ENCODE measurements at regions not wholly inside any gene's neighbourhood (a gene's known extent, or its start where the extent isn't known, plus 50 kb on each side); places are given as distances from the start of the nearest gene placed in this dataset.
"Not testable (repeated sequence)": the region's sequence is repeated elsewhere in the genome, so short reads cannot be mapped to it uniquely, and the experiment has no call there.

DNA sequence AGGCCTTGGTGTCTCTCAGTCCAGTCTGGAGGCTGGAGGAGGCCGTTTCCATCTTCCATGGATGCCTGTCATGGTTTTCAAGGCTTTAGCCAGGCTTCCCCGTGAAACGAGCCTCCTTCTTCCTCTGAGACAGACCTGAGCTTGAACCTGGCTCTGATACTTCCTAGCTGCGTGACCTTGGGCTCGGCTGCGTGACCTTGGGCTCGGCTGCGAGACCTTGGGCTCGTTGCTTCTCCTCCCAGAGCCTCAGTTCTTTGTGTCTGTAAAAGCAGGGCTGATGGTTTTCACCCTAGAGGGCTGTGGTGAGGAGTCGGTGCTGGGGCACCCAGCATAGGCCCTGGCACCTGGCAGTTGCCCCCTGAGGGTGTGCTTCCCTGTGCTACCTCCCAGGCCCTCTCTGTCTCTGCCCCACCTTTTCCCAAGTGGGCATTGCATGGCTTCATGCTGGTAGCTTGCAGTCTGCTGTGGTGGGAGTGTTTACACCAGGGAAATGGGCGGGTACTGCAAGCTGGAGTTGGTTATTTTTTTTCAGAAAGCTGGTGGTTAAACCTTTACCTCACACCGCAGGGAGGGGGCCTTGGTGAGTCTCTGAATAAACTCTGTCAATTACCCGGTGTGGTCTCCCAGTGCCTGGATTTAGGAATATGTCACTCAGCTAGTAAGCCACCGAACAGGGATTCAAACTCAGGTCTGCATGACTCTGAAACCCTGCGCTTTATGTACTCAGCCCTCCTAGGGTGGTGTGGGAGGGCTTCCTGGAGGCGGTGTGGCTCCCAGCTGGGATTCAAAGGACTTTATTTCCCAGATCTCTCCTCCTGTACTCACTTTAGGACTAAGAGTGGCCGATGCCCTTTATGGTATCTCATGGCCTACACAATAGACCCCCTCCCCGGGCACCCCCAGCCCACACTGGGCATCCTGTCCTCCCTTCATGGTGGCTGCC, 129.0 kb upstream of the CIBAR2 start:
- DNase-seq (ENCODE audit: low read depth): no peak

DNA sequence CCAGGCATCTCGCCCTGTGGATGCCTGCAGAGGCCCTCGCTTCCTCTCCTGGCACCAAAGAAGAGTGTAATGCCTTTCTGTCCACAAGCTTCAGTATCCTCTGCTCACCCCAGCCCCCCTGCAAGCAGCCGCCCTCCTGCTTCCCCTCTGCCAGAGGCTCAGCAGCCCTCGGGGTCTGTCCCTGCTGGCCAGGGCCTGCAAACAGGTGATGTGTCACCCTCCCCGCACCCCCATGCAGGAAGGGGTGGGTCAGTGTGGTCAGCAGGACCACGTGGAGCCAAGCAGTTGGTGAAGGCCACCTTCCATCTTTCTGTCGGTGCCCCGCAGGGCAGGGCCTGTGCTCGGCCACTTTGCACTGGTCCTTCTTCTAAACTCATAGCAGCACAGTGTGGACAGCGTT, 129.9 kb upstream of the CIBAR2 start:
- no peak for DNase-seq (ENCODE audit: low read depth)

DNA sequence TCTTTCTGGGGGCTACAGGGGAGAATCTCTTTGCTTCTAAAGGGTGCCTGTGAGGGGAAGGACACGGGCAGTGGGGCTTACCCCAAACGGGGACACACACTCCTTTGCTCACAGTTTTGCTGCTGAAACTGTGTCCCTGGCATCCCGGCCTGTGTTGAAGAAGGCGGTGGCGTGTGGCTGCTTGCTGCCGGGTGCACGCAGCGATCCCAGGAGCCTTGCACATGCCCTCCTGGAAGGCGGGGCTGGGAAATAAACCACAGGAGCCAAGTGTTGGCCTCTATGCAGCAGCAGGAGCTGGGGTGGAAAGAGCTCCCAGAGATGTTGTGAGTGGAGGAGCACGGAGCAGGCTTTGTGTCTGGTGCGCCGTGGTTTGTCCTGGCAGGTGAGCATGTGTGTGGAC, 131.0 kb upstream of the CIBAR2 start:
- DNase-seq (ENCODE audit: low read depth): no peak

DNA sequence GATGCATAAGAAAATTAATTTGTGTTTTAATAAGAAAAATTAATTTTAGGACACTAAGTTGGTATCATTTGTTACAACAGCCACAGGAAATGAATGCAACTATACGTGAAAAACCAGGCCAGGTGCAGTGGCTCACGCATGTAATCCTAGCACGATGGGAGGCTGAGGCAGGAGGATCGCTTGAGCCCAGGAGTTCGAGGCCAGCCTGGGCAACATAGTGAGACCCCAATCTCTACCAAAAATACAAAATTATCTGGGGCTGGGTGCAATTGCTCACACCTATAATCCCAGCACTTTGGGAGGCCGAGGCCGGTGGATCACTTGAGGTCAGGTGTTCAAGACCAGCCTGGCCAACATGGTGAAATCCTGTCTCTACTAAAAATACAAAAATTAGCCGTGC, 132.2 kb upstream of the CIBAR2 start:
- DNase-seq (ENCODE audit: low read depth): not testable (repeated sequence)

DNA sequence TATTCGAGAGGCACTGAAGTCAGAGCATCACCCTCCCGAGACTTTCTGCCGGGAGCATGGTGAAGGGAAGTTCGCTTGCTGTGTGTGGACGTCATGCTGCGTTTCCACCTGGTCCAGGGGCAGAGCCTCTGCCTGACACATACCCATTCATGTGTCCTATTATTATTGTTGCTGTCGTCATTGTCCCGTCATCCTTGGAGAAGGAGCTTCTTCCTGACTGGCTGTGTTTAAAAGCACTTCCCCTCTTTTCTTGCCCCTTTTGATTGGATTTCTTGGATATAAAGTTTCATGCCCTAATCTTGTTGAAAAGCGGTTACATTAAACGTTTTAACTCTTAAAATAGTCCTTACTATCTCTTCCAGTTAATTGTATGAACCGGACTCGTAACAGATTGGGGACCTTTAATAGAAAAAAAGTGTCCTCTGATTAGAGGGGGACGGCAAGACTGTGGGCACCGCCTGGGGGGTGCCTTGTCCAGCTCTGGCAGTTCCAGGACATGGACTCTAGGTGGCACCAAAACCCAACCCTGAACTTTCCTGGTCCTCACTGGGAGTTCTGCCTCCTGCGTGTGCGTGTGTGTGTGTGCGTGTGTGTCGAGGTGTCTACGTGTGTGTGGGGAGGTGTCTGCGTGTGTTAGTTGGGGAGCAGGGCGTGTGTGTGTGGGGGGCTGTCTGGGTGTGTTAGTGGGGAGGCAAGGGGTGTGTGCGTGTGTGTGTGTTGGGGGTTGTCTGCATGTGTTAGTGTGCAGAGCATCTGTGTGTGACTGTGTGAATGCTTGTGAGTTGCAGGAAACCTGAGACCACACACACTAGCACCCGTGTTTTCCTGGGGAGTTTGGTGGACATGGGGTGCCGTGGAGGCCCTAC, 133.3 kb upstream of the CIBAR2 start:
- peak; percentile 14 for DNase-seq (ENCODE audit: low read depth)

DNA sequence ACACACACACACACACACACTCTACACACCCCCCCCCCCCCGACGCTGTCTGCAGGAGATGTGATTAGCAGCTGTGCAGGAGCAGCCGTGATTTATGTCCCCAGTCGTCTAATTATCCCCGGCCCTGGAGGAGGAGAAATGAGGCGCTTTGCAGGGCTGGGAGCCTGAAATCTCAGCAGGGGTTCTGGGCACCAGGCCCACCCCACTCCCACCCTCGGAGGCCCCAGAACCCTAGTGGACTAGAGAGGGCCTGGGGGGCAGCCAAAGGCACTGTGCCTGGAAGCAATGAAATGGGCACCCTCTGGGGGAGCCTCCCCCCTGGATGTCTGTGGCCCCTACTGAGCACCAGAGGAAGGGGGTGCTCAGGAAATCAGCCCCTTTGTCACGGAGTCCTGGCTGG, 134.2 kb upstream of the CIBAR2 start:
- no peak for DNase-seq (ENCODE audit: low read depth)

DNA sequence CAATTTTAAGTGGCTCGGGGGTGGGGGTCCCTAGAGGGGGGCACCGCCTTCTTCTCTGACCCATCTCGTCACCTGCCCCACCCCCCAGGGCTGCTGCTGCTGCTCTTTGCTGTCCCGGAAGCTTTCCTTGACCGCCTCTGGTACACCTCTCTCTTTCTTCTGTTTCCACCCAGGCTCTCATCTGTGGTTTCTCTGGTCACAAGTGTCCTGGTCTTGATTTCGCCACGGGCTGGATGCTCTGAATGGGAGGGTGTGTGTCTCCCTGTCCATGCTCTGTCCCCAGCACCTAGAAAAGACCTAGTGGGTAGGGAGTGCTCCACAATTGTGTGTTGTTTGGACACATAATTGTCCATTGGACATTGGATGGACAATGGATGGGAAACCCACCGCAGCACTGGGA, 134.7 kb upstream of the CIBAR2 start:
- no peak for DNase-seq (ENCODE audit: low read depth)

DNA sequence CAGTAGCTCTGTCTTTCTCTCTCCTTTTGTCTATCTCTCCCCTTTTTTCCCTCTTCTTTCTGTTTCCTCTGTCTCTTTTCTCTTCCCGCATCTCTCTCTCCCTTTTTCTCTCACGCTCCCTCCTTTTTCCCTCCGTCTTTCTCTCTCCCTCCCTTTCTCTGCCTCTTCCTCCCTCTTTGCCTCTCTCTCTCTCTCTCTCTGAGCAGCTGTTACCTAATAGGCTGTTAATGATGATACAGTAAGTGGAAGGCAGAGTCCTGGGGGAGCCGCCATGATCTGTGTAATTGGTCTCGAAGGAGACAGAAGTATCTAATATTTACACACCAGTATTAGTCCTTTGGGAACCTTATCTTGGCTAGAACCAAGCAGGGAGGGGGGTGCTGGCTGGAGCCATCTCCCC, 136.1 kb upstream of the CIBAR2 start:
- DNase-seq (ENCODE audit: low read depth): no peak

DNA sequence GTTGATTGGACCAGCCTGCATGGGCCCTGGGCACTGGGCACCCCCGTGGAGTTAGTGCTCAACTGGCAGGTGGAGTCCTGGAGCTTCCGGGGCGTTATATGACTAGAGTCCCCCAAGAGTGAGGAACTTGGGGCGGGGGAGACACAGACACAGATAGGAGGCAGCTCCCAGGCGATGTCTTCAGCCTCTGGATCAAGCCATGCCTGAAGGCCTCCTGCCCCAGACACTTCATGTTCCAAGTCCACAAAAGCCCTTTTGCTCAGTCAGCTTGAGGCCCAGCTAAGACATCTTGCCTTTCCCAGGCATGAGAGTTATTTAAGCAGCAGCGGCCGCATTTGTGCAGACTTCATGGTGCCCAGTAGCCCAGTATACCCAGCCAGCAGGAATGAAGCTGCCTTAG, 136.6 kb upstream of the CIBAR2 start:
- no peak for DNase-seq (ENCODE audit: low read depth)

DNA sequence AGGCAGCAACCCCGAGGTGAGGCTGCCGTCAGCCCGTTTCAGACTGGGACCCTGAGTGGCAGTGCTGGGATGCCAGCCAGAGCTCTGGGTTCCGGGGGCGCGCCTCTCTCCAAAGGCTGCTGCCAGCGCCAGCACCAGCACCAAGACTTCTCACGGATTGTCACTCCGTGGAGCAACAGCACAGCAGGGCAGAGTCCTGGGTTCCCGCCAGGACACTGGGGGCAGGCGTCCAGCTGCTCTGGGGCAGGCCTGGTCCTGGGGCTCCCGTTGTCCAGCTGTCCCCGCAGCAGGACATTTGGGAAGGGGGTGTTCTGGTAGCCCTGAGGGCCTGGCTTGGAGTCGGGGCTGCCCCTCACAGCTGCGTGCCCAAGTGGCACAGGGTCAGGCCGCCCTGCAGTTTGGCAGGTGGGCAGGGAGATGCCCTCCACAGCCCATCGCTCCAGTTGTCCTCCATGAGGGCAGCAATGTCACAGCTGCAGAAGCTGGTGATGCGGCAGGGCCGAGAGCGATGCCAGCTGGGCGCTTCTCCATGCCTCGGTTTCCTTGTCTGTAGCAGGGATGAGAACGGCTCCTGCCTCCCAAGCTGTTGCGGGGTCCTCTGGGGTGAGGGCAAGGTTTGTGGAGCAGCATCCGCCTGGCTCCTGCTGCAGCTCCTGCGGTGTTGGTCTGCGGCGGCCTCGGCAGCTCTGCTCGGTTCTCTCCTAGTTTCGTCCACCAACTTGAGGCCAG, 137.3 kb upstream of the CIBAR2 start:
- DNase-seq (ENCODE audit: low read depth): no peak

DNA sequence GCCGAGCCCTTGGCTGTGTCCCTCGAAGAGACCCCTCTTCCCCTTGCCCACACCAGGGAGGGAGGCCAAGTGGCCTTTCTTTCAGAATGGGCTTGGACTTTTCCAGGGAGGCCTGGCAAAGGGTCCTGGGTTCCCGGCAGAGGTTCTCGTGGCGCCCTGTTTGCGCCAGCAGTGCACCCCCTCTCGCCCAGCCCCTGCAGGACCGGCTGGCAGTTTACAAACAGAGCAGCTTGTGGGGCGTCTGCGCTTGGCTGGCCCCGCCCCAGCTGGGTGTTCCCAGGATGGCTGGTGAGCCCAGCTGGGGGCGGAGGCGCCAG, 137.8 kb upstream of the CIBAR2 start:
- no peak for DNase-seq (ENCODE audit: low read depth)

DNA sequence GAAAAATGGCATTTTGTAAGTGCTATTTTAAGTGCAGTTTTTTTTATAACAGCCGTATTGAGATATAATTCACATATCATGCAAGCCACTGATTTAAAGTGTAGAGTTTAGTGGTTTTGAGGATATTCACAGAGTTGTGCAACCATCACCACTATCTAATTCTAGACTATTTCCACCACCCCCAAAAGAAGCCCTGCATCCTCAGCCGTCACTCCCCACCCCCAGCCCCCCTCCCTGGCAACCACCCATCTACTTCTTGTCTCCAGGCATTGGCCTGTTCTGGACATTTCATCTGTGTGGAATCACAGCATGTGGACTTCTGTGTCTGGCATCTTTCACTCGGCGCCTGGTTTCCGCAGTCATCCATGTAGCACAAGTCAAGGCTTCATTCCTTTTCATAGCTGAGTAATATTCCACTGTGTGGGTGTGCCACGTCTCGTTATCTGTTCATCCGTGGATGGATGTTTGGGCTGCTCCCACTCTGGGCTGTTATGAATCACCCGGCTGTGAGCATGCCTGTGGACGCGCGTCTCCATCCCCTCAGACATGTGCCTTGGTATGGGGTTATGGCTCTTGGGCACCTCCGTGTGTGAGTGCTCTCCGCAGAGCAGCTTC, 138.4 kb upstream of the CIBAR2 start:
- DNase-seq (ENCODE audit: low read depth): no peak

DNA sequence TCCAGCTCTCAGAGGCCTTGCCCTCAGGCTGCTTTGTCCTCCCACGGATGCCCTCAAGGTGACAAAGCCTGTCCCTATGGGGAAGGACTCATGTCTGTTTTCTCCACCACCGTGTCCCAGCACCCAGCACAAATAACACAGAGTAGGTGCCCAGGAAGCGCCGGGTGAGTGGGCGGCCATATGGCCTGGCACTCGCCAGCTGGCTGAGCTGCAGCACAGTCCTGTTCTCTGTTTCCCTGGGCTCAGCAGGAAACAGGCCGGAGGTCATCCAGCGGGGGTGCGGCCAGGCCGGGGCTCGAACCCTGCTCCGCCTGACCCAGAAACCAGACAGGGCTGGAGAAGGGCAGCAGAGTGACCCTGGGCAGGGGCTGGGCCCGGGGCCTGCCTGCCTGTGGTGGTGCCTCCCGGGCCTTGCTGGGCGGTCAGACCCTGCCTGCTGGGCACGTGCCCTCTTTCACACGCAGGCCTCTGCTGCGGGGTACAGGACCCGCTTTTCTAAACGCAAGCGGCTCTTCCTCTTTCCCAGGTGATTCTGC, 139.0 kb upstream of the CIBAR2 start:
- no peak for DNase-seq (ENCODE audit: low read depth)

DNA sequence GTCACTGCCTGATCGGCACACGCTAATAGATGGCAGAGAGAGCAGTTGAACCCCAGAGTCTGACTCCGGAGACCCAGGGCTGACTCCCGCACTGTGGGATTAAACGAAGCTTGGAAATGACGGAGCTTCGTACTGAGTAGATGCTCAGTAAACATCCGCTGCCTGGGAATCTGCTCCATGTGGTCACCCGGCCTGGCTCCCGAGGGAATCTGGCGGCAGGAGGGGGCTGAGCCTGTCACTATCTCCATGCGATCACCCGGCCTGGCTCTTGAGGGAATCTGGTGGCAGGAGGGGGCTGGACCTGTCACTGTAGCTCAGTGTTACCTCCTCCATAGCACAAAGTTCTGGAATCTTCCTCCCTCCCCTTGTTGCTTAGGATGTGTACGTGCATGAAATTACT, 139.7 kb upstream of the CIBAR2 start:
- DNase-seq (ENCODE audit: low read depth): no peak

DNA sequence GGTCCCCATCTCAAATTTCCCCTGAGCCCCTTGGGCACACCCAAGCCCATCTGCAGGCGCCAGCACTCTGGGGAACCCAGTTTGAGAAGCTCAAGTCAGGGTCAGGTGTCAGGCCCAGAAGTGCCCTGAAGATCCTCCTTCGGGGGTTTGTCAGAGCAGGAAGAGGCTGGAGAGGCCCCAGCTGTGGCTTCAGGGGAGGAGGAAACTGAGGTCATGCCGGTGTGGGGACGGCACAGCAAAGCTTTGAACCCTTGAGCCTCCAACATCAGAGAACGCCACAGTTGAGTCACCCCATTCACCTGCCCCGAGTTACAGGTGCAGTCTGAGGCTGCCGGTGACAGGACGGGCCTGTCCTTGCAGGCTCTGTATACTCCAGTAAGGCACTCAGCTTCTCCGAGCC, 140.2 kb upstream of the CIBAR2 start:
- no peak for DNase-seq (ENCODE audit: low read depth)

DNA sequence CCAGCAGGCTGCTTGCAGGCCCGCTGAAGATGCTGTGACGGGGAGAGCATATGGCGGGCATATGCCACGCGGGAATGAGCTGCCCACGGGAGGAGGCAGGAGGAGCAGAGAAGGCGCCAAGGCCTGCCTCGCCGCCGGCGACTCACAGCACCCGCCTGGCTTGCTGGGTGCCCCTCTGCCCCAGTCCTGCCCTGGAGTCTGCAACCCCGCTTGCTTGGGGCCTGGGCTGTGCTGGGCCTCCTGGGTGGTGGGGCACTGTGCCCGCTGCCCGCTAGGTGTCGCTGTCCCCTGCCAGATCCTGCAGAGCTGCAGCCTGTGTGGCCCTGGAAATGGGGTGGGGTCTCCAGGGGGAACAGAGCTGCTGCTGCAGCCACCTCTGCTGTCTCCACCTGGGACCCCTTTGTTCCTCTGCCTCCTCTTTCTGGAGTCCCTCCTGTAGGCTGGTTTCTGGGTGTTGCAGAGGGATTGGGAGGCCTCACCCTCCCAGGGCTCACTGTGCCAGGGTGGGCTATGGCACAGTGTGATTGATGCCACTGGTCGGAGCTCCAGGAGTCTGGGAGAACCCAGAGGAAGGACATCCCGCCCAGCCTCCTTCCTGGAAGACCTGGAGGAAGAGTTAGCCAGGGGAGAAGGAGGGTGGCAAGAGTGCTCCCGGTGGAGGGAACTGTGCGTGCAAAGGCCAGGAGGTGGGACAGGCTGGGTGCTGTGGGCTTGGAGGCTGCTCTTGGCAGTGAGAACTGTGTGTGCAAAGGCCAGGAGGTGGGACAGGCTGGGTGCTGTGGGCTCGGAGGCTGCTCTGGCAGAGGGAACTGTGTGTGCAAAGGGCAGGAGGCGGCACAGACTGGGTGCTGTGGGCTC, 141.0 kb upstream of the CIBAR2 start:
- DNase-seq (ENCODE audit: low read depth): peak; percentile 31

DNA sequence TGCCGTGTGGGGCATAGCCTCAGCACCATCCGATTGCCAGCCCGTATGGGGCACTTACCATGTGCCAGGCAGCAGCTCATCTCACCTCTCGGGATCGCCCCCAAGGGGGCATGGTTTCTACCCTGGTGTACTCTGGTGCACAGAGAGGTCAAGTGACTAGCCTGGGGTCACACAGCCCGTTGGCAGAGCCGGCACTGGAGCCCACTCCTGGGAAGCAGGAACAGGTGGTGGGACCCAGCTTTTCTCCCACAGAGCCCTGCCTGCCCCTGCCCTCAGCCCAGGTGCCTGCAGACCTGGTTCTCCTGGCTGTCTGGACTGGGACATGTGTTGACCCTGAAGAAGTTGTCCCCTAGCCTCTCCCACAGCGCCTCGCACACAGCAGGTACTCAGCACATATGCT, 141.8 kb upstream of the CIBAR2 start:
- no peak for DNase-seq (ENCODE audit: low read depth)

DNA sequence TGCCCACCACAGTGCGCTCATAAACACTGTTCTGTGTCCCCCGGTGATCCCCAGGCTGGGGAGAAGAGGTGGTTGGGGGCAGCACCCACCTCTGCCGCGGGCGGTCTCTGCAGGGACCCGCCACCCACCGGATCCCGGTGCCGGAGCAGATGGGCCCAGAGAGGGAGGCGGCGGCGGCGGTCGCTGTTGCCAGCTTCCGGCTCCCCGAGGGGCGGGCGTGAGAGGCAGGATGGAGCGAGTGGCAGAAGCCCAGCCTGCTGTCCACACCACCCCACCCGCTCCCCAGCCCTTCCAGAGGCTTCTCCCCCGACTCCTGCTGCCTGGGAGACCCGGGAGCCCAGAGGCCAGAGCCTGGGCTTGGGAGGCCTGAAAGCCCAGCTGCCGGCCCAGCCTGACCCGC, 142.6 kb upstream of the CIBAR2 start:
- DNase-seq (ENCODE audit: low read depth): no peak

DNA sequence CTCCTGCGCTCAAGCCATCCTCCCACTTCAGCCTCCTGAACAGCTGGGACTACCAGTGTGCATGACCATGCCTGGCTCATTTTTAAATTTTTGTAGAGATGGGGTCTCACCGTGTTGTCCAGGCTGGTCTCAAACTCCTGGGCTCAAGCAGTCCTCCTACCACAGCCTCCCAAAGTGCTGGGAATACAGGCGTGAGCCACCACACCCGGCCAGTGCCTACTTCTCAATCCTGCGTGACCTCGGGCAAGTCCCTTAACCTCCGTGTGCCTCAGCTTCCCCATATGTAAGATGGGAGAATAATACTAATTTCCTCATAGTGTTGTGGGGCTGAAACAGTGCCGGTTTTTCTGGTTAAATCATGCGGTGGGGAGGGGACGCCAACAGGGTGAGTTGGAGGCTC, 143.5 kb upstream of the CIBAR2 start:
- no peak for DNase-seq (ENCODE audit: low read depth)

DNA sequence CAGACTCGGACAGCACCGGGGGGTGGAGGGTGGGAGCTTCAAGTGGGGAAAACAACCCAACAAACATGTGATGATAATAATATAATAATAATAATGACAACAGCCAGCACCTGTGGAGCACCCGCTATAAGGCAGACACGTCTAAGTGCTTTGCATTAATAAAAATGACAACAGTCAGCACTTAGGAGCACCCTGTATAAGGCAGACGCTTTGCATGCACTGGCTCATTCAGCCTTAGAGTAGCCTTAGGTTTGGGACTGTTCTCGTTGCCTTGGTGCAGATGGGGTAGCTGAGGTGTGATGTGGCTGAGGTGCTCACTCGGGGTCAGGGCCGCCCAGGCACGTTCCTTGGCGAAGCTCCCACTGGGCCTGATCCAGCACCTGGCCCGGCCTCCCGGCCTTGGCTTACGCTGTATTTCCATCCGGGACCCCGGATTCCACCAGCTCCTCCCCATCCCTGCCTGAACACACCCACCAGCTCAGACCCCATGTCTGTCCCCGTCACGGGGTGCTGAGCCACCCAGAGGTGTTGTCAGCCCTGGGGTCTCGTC, 144.0 kb upstream of the CIBAR2 start:
- DNase-seq (ENCODE audit: low read depth): no peak

DNA sequence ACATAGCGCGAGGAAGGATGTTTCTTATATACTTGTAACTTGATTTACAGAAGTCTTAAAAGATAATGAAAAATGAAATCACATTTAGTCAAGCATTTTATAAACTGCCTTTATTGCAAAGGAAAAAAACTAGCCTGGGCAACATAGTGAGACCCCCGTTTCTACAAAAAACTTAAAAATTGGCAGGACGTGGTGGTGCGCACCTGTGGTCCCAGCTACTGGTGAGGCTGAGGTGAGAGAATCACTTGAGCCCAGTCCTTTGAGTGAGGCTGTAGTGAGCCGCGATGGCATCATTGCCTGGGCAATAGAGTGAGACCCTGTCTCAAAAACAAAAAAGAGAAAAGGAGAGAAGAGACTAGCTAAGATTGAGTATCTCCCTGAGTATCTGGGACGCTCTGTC, 145.2 kb upstream of the CIBAR2 start:
- DNase-seq (ENCODE audit: low read depth): no peak

All from stimulated activated CD8-positive, alpha-beta memory T cell treated with anti-CD3 and anti-CD28 coated beads, Interleukin-7, amount 100 ng/mL, for 24 hours (primary cell).